Ovary (tissue), 3 donors: ENCODE measurements at regions not wholly inside any gene's neighbourhood (a gene's known extent, or its start where the extent isn't known, plus 50 kb on each side); places are given as distances from the start of the nearest gene placed in this dataset.

Experiments used
- EP300 ChIP-seq: sonication (generic); formaldehyde crosslinking; IDR thresholded peaks from one replicate; pipeline ENCODE4 v1.6.1; 2017; ENCODE audit warnings: antibody characterized with exemption
- POLR2A ChIP-seq: fragments of 450-650 bp; IDR thresholded peaks from one replicate; pipeline ENCODE4 v1.6.1; 2017; ENCODE audit warnings: antibody characterized with exemption, mild to moderate bottlenecking, moderate library complexity
- TF ChIP-seq, protein P1 (sequence below), 3 donors: fragments of 450-650 bp in 2 of 3; fragments of 200-600 bp in 1 of 3; IDR thresholded peaks; one replicate each; pipeline versions ENCODE4 v1.5.1 to v1.8.0; 2016 to 2022; ENCODE audit warnings: antibody characterized with exemption in 3 of 3, mild to moderate bottlenecking in 1 of 3
- donor health status: DM: no; HTN: no; CAD: no.

DNA sequence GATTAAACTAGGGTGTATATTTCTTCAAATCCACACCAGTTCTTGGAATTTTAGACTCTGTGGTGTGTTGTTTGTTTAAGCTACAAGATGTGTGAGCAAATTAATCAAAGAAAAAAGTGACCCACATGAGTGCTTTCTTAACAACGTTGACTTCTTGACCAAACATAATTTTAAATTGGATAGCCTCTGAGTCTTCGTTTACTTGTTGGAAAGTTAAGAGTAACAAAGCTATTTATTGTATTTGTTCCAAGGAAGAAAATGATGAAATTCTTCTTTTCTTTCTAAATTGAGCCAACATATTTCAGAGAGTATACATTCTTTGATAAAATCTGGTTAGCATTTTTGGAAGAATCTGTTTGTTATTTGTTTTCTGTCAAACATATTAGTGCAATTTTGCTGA, 99.9 kb upstream of the IGSF10 start:
- TF ChIP-seq, protein P1, sequence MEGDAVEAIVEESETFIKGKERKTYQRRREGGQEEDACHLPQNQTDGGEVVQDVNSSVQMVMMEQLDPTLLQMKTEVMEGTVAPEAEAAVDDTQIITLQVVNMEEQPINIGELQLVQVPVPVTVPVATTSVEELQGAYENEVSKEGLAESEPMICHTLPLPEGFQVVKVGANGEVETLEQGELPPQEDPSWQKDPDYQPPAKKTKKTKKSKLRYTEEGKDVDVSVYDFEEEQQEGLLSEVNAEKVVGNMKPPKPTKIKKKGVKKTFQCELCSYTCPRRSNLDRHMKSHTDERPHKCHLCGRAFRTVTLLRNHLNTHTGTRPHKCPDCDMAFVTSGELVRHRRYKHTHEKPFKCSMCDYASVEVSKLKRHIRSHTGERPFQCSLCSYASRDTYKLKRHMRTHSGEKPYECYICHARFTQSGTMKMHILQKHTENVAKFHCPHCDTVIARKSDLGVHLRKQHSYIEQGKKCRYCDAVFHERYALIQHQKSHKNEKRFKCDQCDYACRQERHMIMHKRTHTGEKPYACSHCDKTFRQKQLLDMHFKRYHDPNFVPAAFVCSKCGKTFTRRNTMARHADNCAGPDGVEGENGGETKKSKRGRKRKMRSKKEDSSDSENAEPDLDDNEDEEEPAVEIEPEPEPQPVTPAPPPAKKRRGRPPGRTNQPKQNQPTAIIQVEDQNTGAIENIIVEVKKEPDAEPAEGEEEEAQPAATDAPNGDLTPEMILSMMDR (IDR thresholded peaks at IDR 0.05): no peak
- TF ChIP-seq EP300 (no peak), POLR2A (no peak)
